GM21381 (cell line): ENCODE measurements at regions not wholly inside any gene's neighbourhood (a gene's known extent, or its start where the extent isn't known, plus 50 kb on each side); places are given as distances from the start of the nearest gene placed in this dataset.

Experiments used
- ATAC-seq: cut with Tn5 transposase; IDR thresholded peaks from one replicate; pipeline ENCODE4 v1.9.1; 2021; ENCODE audit warnings: mild to moderate bottlenecking, moderate library complexity; ENCODE audit not compliant: unreplicated experiment

GRCh38 chr20:60466687-60467022 lies 508.4 kb downstream of the CDH26 start:
- ATAC-seq = no peak

GRCh38 chr20:60467078-60467477 lies 508.9 kb downstream of the CDH26 start:
- ATAC-seq = no peak

- no peak for ATAC-seq
These were observed 509.5 kb downstream of the CDH26 start for GRCh38 chr20:60467771-60468170.

GRCh38 chr20:60469829-60470228 lies 511.6 kb downstream of the CDH26 start:
- ATAC-seq = no peak

- ATAC-seq = no peak
These were observed 512.1 kb downstream of the CDH26 start for GRCh38 chr20:60470366-60470765.

- no peak for ATAC-seq
These were observed 515.0 kb downstream of the CDH26 start for GRCh38 chr20:60473211-60473610.

GRCh38 chr20:60474385-60474910 lies 516.2 kb downstream of the CDH26 start:
- no peak for ATAC-seq

- no peak for ATAC-seq
These were observed 517.8 kb downstream of the CDH26 start for GRCh38 chr20:60476045-60476444.

- no peak for ATAC-seq
These were observed 519.7 kb downstream of the CDH26 start for GRCh38 chr20:60477958-60478357.

- ATAC-seq = no peak
These were observed 520.3 kb downstream of the CDH26 start for GRCh38 chr20:60478533-60478932.

- ATAC-seq = no peak
These were observed 522.9 kb downstream of the CDH26 start for GRCh38 chr20:60480950-60481742.

GRCh38 chr20:60481743-60482133 lies 523.5 kb downstream of the CDH26 start:
- no peak for ATAC-seq

- no peak for ATAC-seq
These were observed 524.2 kb downstream of the CDH26 start for GRCh38 chr20:60482221-60483008.

GRCh38 chr20:60483371-60483770 lies 525.1 kb downstream of the CDH26 start:
- ATAC-seq = no peak

GRCh38 chr20:60484316-60484715 lies 526.1 kb downstream of the CDH26 start:
- ATAC-seq = no peak

- no peak for ATAC-seq
These were observed 527.0 kb downstream of the CDH26 start for GRCh38 chr20:60485012-60485760.

GRCh38 chr20:60486315-60486714 lies 528.1 kb downstream of the CDH26 start:
- no peak for ATAC-seq

- ATAC-seq = no peak
These were observed 528.7 kb downstream of the CDH26 start for GRCh38 chr20:60486937-60487336.

- ATAC-seq = no peak
These were observed 532.2 kb downstream of the CDH26 start for GRCh38 chr20:60490217-60491050.

- no peak for ATAC-seq
These were observed 532.9 kb downstream of the CDH26 start for GRCh38 chr20:60491051-60491581.
